GM21737 (cell line): ENCODE measurements at regions not wholly inside any gene's neighbourhood (a gene's known extent, or its start where the extent isn't known, plus 50 kb on each side); places are given as distances from the start of the nearest gene placed in this dataset.

ENCODE experiments used
- ATAC-seq: cut with Tn5 transposase; IDR thresholded peaks from one replicate; pipeline ENCODE4 v1.9.1; 2021; ENCODE audit warnings: mild to moderate bottlenecking, moderate library complexity; ENCODE audit not compliant: unreplicated experiment

- ATAC-seq, result no peak
Observed at GRCh38 chr5:29897916-29898315, 1295.6 kb upstream of the CDH6 start.

- ATAC-seq, result no peak
Observed at GRCh38 chr5:29896646-29897045, 1296.8 kb upstream of the CDH6 start.

GRCh38 chr5:29894668-29895067, 1298.8 kb upstream of the CDH6 start:
- ATAC-seq, result no peak

- no peak for ATAC-seq
Observed at GRCh38 chr5:29889051-29889450, 1304.4 kb upstream of the CDH6 start.

GRCh38 chr5:29885595-29885994, 1307.9 kb upstream of the CDH6 start:
- ATAC-seq, result no peak

GRCh38 chr5:29882036-29882435, 1311.5 kb upstream of the CDH6 start:
- ATAC-seq, result no peak

GRCh38 chr5:29879401-29879800, 1314.1 kb upstream of the CDH6 start:
- no peak for ATAC-seq

- ATAC-seq, result no peak
Observed at GRCh38 chr5:29878599-29878998, 1314.9 kb upstream of the CDH6 start.

GRCh38 chr5:29867155-29867554, 1326.3 kb upstream of the CDH6 start:
- ATAC-seq, result no peak

- ATAC-seq, result no peak
Observed at GRCh38 chr5:29853711-29854220, 1339.7 kb upstream of the CDH6 start.

- ATAC-seq, result no peak
Observed at GRCh38 chr5:29852329-29852728, 1341.2 kb upstream of the CDH6 start.

GRCh38 chr5:29845206-29845605, 1348.3 kb upstream of the CDH6 start:
- ATAC-seq, result no peak

- ATAC-seq, result no peak
Observed at GRCh38 chr5:29833394-29833793, 1360.1 kb upstream of the CDH6 start.

- ATAC-seq, result no peak
Observed at GRCh38 chr5:29822521-29822920, 1371.0 kb upstream of the CDH6 start.

- no peak for ATAC-seq
Observed at GRCh38 chr5:29811914-29812679, 1381.4 kb upstream of the CDH6 start.

- ATAC-seq, result no peak
Observed at GRCh38 chr5:29805804-29806203, 1387.7 kb upstream of the CDH6 start.

- ATAC-seq, result no peak
Observed at GRCh38 chr5:29800752-29801151, 1392.7 kb upstream of the CDH6 start.

GRCh38 chr5:29796013-29796412, 1397.5 kb upstream of the CDH6 start:
- no peak for ATAC-seq

GRCh38 chr5:29795096-29795652, 1398.3 kb upstream of the CDH6 start:
- no peak for ATAC-seq

- no peak for ATAC-seq
Observed at GRCh38 chr5:29794141-29794787, 1399.2 kb upstream of the CDH6 start.

GRCh38 chr5:29790281-29790680, 1403.2 kb upstream of the CDH6 start:
- ATAC-seq, result no peak

GRCh38 chr5:29780401-29780800, 1413.1 kb upstream of the CDH6 start:
- ATAC-seq, result no peak
